ENCODE measurements at regions not wholly inside any gene's neighbourhood (a gene's known extent, or its start where the extent isn't known, plus 50 kb on each side); places are given as distances from the start of the nearest gene placed in this dataset.
A peak's percentile ranks its signal among the peaks of the same experiment; 100 is the strongest.

DNA sequence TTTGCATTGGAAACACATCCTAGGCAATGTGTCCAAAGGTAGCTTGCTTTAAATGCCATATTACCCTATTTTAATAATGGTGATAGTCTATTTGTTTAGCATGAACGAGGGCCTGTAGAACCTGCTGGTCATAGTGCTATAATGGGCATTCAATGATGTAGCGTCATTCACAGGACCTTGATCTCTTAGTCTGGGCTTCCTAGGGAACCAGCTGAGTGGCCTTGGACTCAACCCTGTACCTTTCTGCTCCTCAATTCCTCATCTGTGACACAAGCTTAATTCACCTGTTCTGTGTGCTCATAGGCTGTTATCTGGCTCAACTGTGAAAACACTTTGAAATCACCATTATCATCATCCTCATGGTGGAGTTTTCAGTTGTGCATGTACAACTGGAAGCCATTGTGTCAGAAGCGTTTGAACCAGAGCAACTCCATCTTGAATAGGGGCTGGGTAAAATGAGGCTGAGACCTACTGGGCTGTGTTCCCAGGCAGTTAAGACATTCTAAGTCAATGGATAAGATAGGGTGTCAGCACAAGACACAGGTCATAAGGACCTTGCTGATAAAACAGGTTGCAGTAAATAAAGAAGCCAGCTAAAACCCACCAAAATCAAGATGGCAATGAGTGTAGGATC, 346.8 kb upstream of the KLF3 start:
- no peak overlapping the region for H3K9ac ChIP-seq
- peak overlapping the region in 1 of 11 experiments; percentile 3; a peak in 1 of 22 replicates for H3K4me2 ChIP-seq
- no peaks in the 10 kb centered on the region for H4K20me1 ChIP-seq
- no peaks in the 10 kb centered on the region for H3K27me3 ChIP-seq
- TF ChIP-seq Cebpa-rat (IDR thresholded peaks at IDR 0.05), result no peak
- no peak overlapping the region for H3K4me3 ChIP-seq
- H3K9me3 ChIP-seq (replicated peaks in 1 of 11), result no peaks in the 10 kb centered on the region; a peak in 1 of 22 replicates
- peaks cover 9 to 66% (median 19%) of the 10 kb centered on the region in 10 experiments for H3K4me1 ChIP-seq
- H3K36me3 ChIP-seq, result no peaks in the 10 kb centered on the region
- H3K27ac ChIP-seq, result no peak overlapping the region

DNA sequence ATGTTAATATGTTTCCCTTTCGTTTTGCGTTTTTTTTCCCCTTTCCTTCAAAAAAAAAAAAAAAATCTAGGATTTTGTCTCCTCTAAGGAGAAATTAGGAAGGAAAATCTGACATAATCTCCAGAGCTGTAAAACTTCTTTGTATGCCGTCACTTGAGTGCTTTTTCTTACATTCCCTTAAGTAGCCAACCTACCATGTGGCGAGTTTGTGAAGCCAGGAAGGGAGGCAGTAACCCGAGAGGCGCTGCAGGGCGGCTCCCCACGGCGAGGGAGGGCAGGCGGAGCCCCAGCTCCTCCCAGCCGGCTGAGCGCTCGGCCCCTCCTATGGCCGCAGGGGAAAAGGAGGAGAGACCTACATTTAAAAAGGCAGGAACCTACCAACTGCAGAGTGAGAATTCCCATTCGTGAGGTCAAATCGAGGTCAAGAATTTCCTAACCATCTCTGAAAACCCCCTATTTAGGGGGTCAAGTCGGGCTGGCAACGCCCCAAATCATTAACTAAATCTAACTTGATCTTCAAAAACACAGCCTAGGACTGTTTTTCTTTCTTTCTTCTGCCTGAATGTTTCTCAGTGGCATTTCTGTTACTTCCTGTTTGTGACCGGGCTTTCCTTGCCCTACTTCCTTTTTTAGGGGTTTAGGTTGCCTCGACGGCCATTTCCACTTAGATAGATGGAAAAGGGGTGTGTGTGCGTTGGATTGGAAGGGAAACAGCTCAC, 345.1 kb upstream of the KLF3 start:
- H3K27me3 ChIP-seq, result no peaks in the 10 kb centered on the region
- no peaks in the 10 kb centered on the region for H3K36me3 ChIP-seq
- H3K9me3 ChIP-seq (replicated peaks in 1 of 11), result peaks cover 0 to 5% (median 2%) of the 10 kb centered on the region in 11 experiments; a peak in 10 of 22 replicates
- peak overlapping the region; percentile 31 to 92 (median 83); a peak in 20 of 22 replicates for H3K27ac ChIP-seq
- peak overlapping the region; percentile 53 to 85 (median 69) for H3K4me2 ChIP-seq
- H3K4me1 ChIP-seq, result peaks cover 9 to 76% (median 19%) of the 10 kb centered on the region in 10 experiments
- no peak for TF ChIP-seq Cebpa-rat (IDR thresholded peaks at IDR 0.05)
- no peaks in the 10 kb centered on the region for H4K20me1 ChIP-seq
- H3K9ac ChIP-seq, result peak overlapping the region; percentile 19 to 85 (median 72); a peak in 21 of 22 replicates
- peak overlapping the region; percentile 30 to 54 (median 40); a peak in 16 of 20 replicates for H3K4me3 ChIP-seq

DNA sequence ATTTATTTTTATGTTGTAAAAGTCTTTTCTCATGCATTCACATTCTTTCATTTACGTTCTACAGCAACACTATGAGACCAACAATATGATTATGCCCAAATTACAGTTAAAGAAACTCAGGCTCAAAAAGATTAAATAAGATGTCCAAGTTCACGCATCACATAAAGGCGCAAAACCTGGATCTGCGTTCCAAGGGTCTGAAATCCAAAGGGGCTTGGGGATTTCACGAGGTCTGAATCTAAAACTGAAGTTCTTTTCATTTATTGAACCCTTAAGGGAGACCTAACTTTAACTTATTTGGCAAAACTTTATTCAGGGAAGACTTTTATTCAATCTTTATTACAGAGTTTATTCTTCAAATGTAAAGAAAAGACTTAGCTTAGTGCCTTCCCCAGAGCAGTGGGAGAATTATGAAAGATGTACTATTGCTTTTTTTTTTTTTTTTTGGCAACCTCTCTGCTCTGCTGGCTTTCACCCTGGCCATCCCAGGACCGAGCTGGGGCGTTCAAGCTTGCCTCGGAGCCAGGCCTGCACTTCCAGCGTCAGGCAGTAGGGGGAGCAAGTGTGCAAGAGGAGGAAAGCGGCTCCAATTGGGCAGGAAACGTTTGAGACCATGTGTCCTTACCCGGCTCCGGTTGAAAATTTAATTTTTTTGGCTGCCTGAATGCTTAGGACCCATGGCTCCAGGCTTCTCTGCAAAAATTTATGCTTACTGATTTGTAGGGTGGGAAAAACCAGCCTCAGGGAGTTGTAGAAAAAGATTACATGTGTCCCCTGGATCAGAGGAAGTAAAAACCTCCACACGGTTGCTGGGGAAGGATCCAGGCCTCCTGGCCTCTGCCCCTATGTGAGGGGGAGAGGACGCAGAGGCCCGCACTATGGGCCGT, 344.3 kb upstream of the KLF3 start:
- no peaks in the 10 kb centered on the region for H4K20me1 ChIP-seq
- H3K9ac ChIP-seq, result peak overlapping the region in 8 of 11 experiments; percentile 19 to 85 (median 78); a peak in 14 of 22 replicates
- peaks cover 9 to 68% (median 19%) of the 10 kb centered on the region in 10 experiments for H3K4me1 ChIP-seq
- peak overlapping the region in 9 of 10 experiments; percentile 30 to 54 (median 40); a peak in 10 of 20 replicates for H3K4me3 ChIP-seq
- no peaks in the 10 kb centered on the region for H3K36me3 ChIP-seq
- H3K4me2 ChIP-seq, result peak overlapping the region; percentile 53 to 85 (median 69)
- TF ChIP-seq Cebpa-rat (IDR thresholded peaks at IDR 0.05), result no peak
- no peaks in the 10 kb centered on the region for H3K27me3 ChIP-seq
- H3K9me3 ChIP-seq (replicated peaks in 1 of 11), result peaks cover 5 to 13% (median 9%) of the 10 kb centered on the region in 11 experiments; a peak in 20 of 22 replicates
- H3K27ac ChIP-seq, result peak overlapping the region in 10 of 11 experiments; percentile 31 to 92 (median 83); a peak in 19 of 22 replicates

DNA sequence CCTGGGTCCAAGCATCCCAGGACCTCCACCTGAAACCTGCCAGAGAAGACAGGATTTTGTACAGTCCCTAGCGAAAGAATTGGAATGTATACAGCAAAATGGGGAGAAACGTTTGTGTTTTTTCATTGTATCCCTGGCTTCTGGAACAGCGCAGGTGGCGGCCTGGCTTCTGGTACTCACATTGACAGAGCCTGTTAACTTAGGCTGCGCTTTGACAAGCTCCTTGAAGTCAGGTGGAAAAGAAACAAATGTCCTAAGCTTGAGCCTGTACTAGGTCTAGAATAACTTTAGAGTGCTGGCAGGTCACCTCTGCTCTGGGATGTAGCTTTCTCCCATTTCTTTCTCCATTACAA, 343.7 kb upstream of the KLF3 start:
- TF ChIP-seq Cebpa-rat (IDR thresholded peaks at IDR 0.05), result no peak
- peak overlapping the region in 4 of 11 experiments; percentile 5 to 32 (median 12); a peak in 5 of 22 replicates for H3K9ac ChIP-seq
- H3K27ac ChIP-seq, result peak overlapping the region in 7 of 11 experiments; percentile 18 to 92 (median 59); a peak in 10 of 22 replicates
- no peaks in the 10 kb centered on the region for H4K20me1 ChIP-seq
- peaks cover 11 to 19% (median 15%) of the 10 kb centered on the region in 11 experiments for H3K9me3 ChIP-seq (replicated peaks in 1 of 11)
- no peaks in the 10 kb centered on the region for H3K27me3 ChIP-seq
- peaks cover 9 to 62% (median 19%) of the 10 kb centered on the region in 10 experiments for H3K4me1 ChIP-seq
- H3K4me2 ChIP-seq, result peak overlapping the region in 8 of 11 experiments; percentile 2 to 85 (median 46); a peak in 12 of 22 replicates
- 0 out of 22 replicates have a peak, but pooled peaks cover 0 to 4% (median 0%) of the 10 kb centered on the region in 11 experiments for H3K36me3 ChIP-seq
- H3K4me3 ChIP-seq, result no peak overlapping the region

DNA sequence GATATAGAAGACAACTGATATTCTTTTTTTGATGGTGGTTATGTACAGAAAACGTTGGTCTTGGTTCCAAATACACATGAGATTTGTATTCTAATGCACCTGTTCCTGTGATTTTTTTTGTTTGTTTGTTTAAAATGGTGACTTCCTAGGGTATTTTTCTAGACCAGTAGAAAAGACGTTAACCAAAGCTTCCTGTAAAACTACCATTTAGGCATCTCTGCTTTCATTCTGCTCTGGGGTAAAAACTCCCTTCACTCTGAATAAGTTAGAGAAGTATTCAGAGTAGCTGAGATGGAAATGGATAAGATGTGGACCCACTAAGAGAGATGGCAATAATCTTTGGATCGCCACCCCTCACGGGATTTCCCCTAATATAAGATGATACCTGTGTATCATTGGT, 343.2 kb upstream of the KLF3 start:
- Histone ChIP-seq H4K20me1 (no peaks in the 10 kb centered on the region), H3K9ac (peak overlapping the region in 1 of 11 experiments; percentile 14; a peak in 1 of 22 replicates), H3K27ac (peak overlapping the region in 1 of 11 experiments; percentile 18; a peak in 2 of 22 replicates), H3K9me3 (replicated peaks in 1 of 11) (peaks cover 16 to 24% (median 20%) of the 10 kb centered on the region in 11 experiments), H3K4me2 (peak overlapping the region in 3 of 11 experiments; percentile 65 to 85 (median 77); a peak in 5 of 22 replicates), H3K4me3 (no peak overlapping the region), H3K36me3 (0 out of 22 replicates have a peak, but pooled peaks cover 0 to 8% (median 0%) of the 10 kb centered on the region in 11 experiments), H3K4me1 (peaks cover 9 to 60% (median 19%) of the 10 kb centered on the region in 10 experiments), H3K27me3 (no peaks in the 10 kb centered on the region)
- no peak for TF ChIP-seq Cebpa-rat (IDR thresholded peaks at IDR 0.05)

DNA sequence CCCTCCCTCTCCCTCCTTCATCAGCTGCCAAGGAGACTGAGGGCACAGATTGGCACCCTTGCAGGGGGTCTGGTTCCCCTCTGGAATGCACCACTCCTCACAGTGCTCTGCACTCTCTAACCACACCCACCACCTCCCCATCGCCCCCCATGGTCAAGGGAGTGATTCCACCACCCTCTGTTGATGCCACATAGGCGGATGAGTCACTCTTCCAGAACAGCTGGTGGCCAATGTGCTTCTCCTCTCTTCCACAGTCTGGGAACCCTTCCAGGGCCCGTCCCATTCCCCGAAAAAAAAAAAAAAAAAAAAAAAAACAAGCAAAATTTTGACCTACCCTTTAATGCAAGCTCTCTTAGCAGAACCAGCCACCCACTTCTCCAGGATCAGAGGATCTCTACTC, 341.3 kb upstream of the KLF3 start:
- Histone ChIP-seq H3K9ac (no peak overlapping the region), H3K36me3 (0 out of 22 replicates have a peak, but pooled peaks cover 0 to 8% (median 0%) of the 10 kb centered on the region in 11 experiments), H3K27me3 (no peaks in the 10 kb centered on the region), H3K4me2 (peak overlapping the region in 1 of 11 experiments; percentile 42; a peak in 2 of 22 replicates), H3K27ac (no peak overlapping the region), H3K9me3 (replicated peaks in 1 of 11) (peaks cover 28 to 40% (median 34%) of the 10 kb centered on the region in 11 experiments), H3K4me1 (peaks cover 9 to 55% (median 19%) of the 10 kb centered on the region in 10 experiments), H3K4me3 (no peak overlapping the region), H4K20me1 (no peaks in the 10 kb centered on the region)
- no peak for TF ChIP-seq Cebpa-rat (IDR thresholded peaks at IDR 0.05)

DNA sequence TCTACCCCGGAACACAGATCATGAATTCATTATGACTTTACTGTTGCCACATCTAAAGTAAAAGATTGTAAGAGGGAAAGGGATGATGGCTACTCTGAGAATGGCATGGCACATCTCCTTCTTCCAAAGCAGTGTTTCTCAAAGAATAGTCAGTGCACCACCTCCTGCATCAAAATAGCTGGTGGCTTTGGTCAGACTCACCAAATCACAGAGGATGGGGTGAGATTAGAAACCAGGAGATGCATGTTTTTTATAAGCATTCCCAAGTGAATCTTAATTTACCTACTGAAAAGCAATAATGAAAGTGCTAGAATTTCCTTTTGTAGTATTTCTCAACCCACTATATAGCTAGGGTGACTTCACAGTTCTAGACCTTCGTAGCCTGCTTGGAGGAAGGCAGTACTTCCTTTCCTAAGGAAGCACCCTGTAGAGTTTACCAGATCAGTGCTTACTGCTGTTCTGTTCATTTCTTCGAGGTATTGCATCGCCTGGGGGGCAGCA, 340.8 kb upstream of the KLF3 start:
- Histone ChIP-seq H3K4me2 (peak overlapping the region in 2 of 11 experiments; percentile 15 to 42; a peak in 2 of 22 replicates), H3K27ac (no peak overlapping the region), H3K4me3 (no peak overlapping the region), H3K9ac (no peak overlapping the region), H3K4me1 (peaks cover 10 to 55% (median 21%) of the 10 kb centered on the region in 10 experiments), H4K20me1 (no peaks in the 10 kb centered on the region), H3K9me3 (replicated peaks in 1 of 11) (peaks cover 28 to 40% (median 34%) of the 10 kb centered on the region in 11 experiments), H3K36me3 (0 out of 22 replicates have a peak, but pooled peaks cover 0 to 8% (median 0%) of the 10 kb centered on the region in 11 experiments), H3K27me3 (no peaks in the 10 kb centered on the region)
- TF ChIP-seq Cebpa-rat (IDR thresholded peaks at IDR 0.05), result no peak
